Left lung (tissue), 4 donors: ENCODE measurements at regions not wholly inside any gene's neighbourhood (a gene's known extent, or its start where the extent isn't known, plus 50 kb on each side); places are given as distances from the start of the nearest gene placed in this dataset.

Experiments
- ATAC-seq: fragments of 200-7000 bp; cut with Tn5 transposase; one replicate; pipeline ENCODE4 v1.9.1; 2020; ENCODE audit warnings: moderate library complexity
- DNase-seq, 4 donors: peaks; one replicate each; pipeline ENCODE4 v3.0.0-alpha.2; 2013 to 2020
- H3K27ac ChIP-seq, 2 donors: fragments of 200-600 bp; sonication (generic) in 1 of 2; one replicate each; pipeline versions ENCODE4 v1.5.0 to v1.8.0; 2020 to 2021
- H3K27me3 ChIP-seq, 2 donors: fragments of 200-600 bp; sonication (generic) in 1 of 2; one replicate each; pipeline versions ENCODE4 v1.5.0 to v1.8.0; 2020 to 2021
- H3K36me3 ChIP-seq, 2 donors: fragments of 200-600 bp; sonication (generic) in 1 of 2; one replicate each; pipeline versions ENCODE4 v1.5.0 to v1.8.0; 2020 to 2021
- H3K4me1 ChIP-seq, 2 donors: fragments of 200-600 bp; one replicate each; pipeline ENCODE4 v1.8.0; 2021
- H3K4me3 ChIP-seq, 2 donors: fragments of 200-600 bp; sonication (generic) in 1 of 2; one replicate each; pipeline versions ENCODE4 v1.5.0 to v1.8.0; 2020 to 2021; ENCODE audit warnings: mild to moderate bottlenecking in 1 of 2
- H3K9me3 ChIP-seq, 2 donors: fragments of 200-600 bp; sonication (generic) in 1 of 2; one replicate each; pipeline versions ENCODE4 v1.5.0 to v1.8.0; 2020 to 2021
- CTCF ChIP-seq, 2 donors: fragments of 200-600 bp; sonication (generic) in 1 of 2; IDR thresholded peaks; one replicate each; pipeline versions ENCODE4 v1.5.0 to v1.8.0; 2021; ENCODE audit warnings: antibody characterized with exemption in 2 of 2
- intact Hi-C, 2 donors: fragments of 100-400 bp; cut with DNase I; formaldehyde crosslinking; loops; one replicate each; pipeline versions ENCODE4 v1.11.2 to v1.14.2; 2022
- donor health status: DM: no; HTN: yes; CAD: no.
- donor health status: DM: no; HTN: no; CAD: no.

- Histone ChIP-seq H3K4me3 (no peak overlapping the region), H3K36me3 (no peaks in the 10 kb centered on the region), H3K27me3 (no peaks in the 10 kb centered on the region), H3K4me1 (no peaks in the 10 kb centered on the region), H3K9me3 (no peaks in the 10 kb centered on the region), H3K27ac (no peak overlapping the region)
- ATAC-seq (no peak), DNase-seq (no peak)
- no peak for TF ChIP-seq CTCF (IDR thresholded peaks at IDR 0.05)
- intact Hi-C loops: no loop called here
Measured at GRCh38 chr5:96127538-96127937, 165.9 kb upstream of the ELL2 start.

DNA sequence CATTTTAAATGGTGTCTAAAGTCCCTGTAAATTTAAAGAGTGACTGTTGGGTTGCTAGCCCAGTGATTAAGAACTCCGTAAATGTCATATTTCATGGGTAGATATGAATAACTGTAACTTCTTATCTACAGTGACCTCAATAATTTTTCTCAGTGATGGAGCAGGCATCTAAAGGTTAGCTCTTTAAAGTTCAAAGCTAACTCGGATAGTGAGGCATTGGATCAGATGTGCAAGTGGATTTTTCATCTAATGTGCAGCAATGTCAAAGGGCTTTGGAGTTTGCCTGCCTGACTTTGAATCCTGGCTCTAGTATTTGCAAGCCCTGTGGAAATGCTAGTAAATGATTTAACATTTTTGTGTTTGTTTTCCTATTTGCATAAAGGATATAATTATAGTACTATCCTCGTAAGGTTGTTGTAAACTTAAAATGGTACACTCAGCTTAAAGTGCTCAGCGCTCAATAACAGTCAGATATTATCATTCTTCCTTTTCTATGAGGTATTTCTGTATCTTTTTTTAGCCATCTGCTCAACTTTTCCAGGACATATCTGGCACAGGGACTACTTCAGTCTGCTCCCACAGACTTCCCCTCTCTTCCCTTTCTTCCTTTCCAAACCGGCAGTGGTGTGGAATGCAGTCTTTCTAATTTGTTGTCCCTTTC lies 163.7 kb upstream of the ELL2 start:
- Histone ChIP-seq H3K27me3 (no peaks in the 10 kb centered on the region), H3K4me1 (no peaks in the 10 kb centered on the region), H3K4me3 (no peak overlapping the region), H3K9me3 (no peaks in the 10 kb centered on the region), H3K36me3 (no peaks in the 10 kb centered on the region), H3K27ac (no peak overlapping the region)
- intact Hi-C loops: no loop called here
- no peak for TF ChIP-seq CTCF (IDR thresholded peaks at IDR 0.05)
- ATAC-seq (no peak), DNase-seq (no peak)

DNA sequence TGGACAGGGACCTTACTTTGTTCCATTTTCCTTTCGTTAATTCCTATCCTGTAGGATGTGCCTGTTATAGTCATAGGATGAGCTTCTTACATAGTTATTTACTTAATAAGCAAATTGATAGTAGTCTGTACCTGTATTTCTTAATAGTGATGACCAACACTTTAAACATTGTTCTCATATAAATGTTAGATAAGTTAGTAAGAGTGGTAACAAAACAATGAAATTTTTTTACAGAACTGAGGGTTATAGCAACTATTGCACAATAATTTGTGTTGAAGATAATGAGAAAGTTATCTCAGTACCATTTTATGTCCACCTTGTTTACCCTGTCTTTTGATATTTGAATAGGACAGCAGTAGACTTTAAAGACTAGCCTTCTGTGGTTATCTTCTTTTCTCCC lies 162.9 kb upstream of the ELL2 start:
- ATAC-seq (no peak), DNase-seq (no peak)
- Histone ChIP-seq H3K4me1 (no peaks in the 10 kb centered on the region), H3K27me3 (no peaks in the 10 kb centered on the region), H3K9me3 (no peaks in the 10 kb centered on the region), H3K36me3 (no peaks in the 10 kb centered on the region), H3K4me3 (no peak overlapping the region), H3K27ac (no peak overlapping the region)
- intact Hi-C loops: no loop called here
- TF ChIP-seq CTCF (IDR thresholded peaks at IDR 0.05): no peak

DNA sequence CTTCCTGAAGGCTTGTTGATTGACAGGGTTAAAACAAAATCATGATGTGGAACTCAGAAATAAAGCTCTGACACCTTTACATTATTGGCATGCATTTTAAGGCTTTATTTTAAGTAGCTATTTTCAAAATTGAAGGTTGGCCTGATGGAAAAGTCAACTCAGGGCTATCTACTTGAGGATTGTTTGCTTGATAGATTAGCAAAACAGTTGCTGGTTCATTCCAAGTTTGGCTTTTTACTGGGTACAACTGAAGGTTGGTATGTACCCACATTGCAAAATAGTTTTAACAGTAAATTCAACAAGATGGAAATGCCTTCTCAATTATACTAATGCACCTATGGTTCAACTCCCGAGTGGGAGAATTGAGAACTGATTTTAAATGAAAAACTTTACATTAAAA lies 161.8 kb upstream of the ELL2 start:
- Histone ChIP-seq H3K27ac (no peak overlapping the region), H3K4me1 (no peaks in the 10 kb centered on the region), H3K4me3 (no peak overlapping the region), H3K36me3 (no peaks in the 10 kb centered on the region), H3K9me3 (no peaks in the 10 kb centered on the region), H3K27me3 (no peaks in the 10 kb centered on the region)
- intact Hi-C loops: no loop called here
- no peak for ATAC-seq
- DNase-seq: no peak
- no peak for TF ChIP-seq CTCF (IDR thresholded peaks at IDR 0.05)

DNA sequence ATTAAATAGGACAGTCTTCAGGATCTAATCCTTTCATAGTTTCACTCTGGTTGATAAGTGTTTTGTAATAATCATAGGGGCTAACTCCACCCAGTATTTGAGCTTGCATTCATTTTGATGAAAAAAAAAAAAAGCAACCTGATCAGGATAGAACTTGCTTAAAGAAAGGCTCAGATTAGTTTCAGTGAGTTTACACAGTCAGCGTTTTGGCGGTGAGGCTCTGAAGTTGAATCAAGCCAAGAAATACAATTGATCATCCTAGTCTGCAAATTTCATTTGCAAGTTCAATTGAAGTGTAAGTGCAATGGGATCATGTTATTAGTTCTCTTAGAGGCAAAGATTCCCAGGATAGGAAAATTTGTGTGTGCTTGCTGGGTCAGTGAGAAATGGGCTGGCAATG lies 159.7 kb upstream of the ELL2 start:
- no peak overlapping the region for H3K27ac ChIP-seq
- DNase-seq (no peak), ATAC-seq (no peak)
- H3K4me3 ChIP-seq: no peak overlapping the region
- H3K27me3 ChIP-seq: no peaks in the 10 kb centered on the region
- H3K36me3 ChIP-seq: no peaks in the 10 kb centered on the region
- H3K9me3 ChIP-seq: no peaks in the 10 kb centered on the region
- no peak for TF ChIP-seq CTCF (IDR thresholded peaks at IDR 0.05)
- H3K4me1 ChIP-seq: no peaks in the 10 kb centered on the region
- intact Hi-C loops: no loop called here
